GM21528 (cell line): ENCODE measurements at regions not wholly inside any gene's neighbourhood (a gene's known extent, or its start where the extent isn't known, plus 50 kb on each side); places are given as distances from the start of the nearest gene placed in this dataset.

Experiments
- ATAC-seq: cut with Tn5 transposase; IDR thresholded peaks from one replicate; pipeline ENCODE4 v1.9.1; 2021; ENCODE audit warnings: mild to moderate bottlenecking, moderate library complexity; ENCODE audit not compliant: unreplicated experiment, low FRiP score

DNA sequence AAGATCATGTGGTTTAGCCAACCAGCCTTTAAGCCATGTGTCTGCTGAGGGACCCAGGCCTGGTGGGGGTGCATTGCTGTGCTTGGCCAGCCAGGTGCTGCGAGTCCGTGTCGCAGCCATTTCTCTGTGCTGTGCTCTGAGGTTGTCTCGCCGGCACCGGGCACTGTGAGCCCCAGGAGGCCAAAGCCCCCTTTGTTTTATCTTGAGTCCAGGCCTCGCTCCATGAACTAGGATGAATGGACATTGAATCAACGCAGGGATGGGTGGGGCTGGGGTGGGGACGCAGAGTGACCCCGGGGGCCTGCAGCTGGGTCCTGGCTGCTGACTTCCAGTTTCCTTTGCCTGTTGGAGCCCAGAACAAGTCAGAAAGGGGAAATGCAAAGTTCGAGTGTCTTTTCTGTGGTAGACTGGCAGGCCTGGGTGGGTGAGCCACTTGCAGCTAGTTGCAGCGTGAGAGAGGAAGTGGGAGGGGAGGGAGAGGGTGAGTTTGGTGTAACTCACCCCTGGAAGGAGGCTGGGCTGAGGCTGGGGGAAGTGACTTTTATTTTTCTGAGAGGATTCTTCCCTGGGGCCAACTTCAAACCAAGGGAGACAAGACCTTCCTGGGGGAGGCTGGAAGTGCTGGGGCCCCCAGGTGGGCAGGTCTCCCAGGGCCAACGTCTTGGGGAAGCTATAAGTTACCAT is 324.7 kb downstream of the SEC14L1 start:
- peak; percentile 46 for ATAC-seq

DNA sequence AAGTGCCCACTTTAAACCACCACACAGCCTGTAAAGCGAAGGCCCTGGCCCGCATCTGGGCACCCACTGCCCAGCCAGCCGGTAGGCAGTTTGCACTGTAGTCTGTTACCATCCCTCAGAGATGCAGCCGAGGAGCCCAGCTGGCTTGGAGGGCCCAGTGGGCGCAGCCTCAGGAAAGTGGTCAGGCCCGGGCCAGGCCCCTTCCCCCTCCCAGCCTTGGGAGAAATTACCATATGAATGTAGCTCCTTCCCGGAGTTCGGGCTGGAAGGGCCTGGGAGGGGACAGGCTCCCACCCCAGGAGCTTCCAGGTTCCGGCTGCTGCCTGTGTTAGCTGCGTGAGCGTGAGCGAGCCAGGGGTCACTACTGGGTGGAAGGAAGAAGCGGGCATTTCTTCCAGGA is 325.4 kb downstream of the SEC14L1 start:
- ATAC-seq: no peak

DNA sequence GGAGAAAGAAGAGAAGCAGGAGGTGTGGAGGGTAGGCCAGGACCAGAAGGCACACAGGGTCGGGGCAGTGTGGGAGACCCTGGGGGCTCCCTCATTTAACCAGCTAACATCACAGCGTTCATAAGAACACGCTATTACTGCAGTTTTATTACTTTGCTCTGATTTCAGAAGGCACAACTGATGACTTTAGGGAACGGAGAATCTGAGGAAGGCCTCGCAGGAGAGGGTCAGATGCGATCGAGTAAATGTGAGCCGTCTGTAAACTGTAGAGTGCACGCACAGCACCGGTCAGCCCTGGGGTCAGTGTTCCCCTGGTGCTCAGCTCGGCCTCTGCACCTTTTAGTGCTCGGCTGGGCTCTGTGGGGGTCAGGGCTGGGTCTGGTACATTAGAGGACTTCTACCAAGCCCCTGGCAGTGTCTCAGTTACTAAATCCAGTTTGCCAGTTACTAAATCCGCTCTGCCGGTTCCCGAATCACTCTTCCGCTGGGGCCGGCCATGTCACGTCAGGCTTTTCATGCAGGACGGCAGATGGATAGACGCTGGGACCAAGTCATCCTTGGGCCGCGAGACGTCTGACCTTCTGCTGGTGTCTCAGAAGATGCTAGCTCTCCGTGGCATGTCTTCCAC is 325.9 kb downstream of the SEC14L1 start:
- no peak for ATAC-seq

DNA sequence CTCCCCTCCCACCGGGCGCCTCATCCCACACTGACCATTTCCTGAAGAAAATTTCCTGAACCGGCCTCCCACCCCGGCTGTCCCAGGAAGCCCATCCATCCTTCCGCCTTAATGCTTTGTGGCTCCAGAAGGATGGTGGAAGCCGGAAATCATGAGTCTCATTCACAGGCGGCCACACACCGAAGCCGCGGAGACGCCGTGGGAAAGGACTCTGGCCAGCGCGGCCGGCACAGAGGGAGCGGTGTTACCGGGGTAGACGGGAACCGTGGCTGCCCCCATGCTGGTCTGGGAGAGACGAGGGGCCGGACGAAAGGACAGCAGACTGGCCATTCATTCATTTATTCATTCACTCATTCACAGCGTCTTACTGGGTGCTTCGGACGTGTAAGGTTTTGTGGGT is 326.8 kb downstream of the SEC14L1 start:
- no peak for ATAC-seq

DNA sequence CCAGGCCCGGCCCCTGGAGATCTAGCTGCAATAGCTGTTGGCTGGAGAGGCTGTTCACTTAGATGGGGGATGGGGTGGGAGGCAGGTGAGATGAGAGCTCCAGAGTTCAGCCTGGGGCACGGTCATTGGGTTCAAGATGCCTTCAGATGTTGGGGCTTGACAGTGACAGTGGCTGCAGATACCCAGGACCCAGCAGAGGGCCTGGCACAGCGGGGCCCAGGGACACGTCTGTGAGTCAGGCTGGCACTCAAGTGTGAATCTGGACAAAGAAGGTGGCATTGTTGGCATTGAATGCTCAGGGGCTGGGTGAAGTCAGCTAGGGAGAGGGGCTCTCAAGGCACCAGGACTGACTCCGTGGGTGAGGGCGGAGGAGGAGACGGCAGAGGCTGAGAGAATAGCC is 328.1 kb downstream of the SEC14L1 start:
- ATAC-seq: no peak

DNA sequence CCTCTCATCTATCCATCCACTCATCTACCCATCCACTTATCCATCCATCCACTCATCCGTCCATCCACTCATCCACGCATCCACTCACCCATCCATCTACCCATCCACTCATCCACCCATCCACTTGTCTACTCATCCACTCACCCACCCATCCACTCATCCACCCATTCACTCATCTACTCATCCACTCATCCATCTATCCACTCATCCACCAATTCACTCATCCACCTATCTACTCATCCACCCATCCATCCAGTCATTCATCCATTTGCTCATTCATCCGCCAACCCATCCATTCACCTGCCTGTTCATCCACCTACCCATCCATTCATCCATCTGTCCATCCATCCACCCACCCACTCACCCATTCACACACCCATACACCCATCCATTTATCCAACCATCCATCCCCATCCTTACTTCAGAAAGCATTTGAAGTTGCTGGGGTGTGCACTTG is 329.6 kb downstream of the SEC14L1 start:
- no peak for ATAC-seq

DNA sequence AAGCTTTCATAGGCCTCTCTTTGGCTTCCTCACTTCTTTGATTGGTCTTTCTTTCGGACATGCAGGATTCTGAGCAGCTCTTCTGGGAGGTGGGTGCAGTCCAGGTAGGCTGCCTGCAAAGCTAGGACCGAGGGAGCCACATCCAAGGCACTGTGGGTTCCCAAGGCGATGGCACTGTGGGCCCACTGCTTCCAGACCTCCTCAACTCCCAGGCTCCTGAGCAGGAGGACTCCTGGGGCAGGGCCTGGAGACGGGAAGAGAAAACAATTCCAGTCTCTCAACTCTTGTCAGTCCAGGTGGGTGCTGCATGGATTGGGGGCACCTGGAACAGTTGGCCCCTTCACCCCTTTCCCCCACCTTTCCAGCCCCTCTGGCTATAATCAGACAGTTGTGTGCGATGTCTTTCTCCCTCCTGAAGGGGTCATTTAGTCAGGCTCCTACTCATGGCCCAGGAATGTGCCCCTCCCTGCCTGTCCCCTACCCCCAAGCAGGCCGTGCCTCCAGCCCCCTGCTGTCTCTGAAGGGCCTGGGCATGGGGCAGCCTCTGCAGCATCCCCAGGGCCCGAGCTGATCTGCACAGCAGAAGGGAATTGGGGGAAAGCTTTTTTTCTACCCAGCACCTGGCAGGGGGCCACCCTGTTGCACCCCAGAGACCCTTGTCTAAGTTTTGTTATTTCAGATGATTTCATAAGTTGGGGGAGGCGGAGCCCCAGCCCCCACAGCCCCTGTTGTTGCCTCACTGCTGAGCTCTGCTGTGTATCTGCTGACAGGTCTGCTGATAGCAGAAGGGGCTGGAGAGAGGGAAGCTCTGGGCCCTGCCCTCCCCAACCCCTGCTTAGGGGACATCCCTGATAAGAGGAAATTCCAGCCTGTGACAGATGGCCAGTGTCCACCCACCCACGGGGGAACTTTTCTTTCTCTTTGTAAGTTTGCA is 330.3 kb downstream of the SEC14L1 start:
- no peak for ATAC-seq

DNA sequence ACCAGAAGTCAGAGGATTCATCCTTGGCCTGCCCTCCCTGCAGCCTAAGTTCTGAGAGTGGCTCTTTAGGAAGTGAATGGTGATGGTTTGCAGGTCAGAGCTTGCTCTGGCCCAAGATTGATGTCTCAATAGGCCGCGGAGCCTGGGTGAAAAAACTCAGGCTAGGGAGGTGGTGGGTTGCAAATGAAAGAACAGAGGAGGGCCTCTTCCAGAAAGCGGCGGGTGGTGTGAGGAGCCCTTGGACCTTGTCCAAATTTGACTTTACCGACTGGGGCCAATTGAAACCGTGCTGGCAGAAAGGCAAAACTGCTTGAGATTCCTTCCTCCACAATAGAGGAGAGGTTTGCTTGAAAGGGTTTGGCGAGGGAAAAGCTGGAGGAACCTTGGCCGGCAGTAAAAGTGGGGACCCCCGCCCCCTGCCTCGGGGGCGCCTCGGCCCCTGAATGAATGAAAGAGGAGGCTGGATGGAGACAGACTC is 331.3 kb downstream of the SEC14L1 start:
- ATAC-seq: no peak

DNA sequence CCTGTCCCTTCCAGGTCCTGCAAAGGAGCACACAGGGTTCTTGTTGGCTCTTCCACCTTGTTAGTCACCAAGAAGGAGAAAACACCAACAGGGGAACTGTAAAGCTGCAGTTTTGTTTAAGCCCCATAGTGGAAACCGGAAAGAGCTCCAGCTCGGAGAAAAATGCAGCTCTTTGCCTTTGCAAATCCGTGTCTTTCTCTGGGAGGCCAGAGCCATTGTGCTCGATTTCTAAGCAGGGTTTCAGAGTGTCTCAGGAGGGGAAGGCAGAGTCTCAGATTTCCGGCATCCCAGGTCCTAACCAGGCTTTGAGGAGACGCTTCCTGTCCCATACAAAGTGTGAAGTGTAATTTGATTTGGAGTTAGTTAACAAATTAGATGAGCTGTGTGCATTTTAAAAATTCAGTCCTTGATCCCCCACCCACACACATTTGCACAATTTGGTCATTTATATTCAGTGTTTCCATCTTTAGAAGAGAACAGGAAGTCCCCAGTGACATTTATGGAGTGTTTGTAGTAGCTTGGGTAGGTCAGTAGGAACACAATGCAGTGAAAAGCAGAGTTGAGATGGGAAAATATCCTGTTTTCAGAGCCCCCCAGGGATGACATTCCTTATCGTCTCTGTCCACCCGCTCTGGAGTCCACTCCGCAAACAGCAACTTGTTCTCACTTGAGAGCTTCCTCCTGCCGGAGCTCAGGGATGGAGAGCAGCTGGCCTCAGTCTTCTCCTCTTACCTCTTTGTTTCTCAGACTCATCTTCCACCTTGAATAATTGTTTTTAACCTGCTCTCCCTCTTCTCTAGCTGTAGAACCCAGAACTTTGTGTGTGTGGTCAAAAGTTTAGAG is 331.9 kb downstream of the SEC14L1 start:
- no peak for ATAC-seq

DNA sequence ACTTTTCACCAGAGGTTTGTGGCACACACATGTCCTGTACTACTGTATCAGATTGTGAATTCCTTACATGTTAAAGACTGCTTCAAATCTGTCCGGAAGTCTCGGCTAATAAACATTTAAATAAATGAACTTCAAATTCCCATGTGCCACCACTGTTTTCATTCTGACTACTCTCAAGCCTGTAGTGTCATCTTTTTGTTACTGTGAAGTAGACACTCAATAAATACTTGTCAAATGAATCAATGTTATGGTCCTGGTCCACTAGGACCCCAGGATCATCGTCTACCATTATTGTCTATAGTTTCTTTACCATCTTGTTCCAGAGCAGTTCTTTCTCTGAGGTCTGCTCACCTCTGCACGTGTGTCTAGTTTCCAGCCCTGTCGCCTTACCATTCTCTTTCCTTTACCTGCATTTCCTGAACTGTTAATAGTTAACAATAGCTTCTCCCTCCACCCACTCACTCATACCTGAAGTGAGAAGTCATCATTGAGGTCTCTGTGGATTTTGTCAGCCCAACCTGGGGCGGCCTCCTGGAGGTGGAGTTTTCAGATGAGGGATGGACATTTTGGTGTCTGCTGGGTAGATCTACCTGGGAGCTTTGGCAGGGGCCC is 333.0 kb downstream of the SEC14L1 start:
- no peak for ATAC-seq

DNA sequence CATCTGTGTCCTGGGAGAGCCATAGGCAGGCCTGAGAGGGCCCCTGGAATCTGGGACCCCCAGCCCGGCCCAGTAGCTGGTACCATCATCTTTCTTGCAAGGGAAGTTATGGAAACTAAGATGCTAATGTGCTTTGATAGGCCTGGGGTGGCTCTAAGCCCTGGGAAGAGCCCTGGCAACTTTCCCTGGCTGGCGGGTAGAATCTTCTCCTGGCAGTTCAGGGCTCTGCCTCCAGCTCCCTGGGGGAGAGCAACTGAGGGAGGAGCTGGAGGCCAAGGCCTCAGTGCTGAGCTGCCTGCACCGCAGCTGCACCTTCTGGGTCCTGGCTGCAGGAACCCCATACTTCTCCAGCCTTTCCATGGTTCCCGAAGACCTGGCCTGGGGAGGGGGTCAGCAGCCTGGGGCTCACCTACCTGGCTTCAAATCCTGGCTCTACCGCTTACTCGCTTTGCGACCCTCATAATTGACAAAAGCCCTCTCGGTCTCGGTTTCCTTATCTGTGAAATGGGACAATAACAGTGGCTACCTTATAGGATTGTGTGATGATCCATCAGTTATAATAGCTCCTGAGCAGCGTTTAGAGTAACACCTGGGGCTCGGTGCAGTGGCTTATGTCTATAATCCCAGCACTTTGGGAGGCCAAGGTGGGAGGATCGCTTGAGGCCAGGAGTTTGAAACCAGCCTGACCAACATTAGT is 333.7 kb downstream of the SEC14L1 start:
- no peak for ATAC-seq

DNA sequence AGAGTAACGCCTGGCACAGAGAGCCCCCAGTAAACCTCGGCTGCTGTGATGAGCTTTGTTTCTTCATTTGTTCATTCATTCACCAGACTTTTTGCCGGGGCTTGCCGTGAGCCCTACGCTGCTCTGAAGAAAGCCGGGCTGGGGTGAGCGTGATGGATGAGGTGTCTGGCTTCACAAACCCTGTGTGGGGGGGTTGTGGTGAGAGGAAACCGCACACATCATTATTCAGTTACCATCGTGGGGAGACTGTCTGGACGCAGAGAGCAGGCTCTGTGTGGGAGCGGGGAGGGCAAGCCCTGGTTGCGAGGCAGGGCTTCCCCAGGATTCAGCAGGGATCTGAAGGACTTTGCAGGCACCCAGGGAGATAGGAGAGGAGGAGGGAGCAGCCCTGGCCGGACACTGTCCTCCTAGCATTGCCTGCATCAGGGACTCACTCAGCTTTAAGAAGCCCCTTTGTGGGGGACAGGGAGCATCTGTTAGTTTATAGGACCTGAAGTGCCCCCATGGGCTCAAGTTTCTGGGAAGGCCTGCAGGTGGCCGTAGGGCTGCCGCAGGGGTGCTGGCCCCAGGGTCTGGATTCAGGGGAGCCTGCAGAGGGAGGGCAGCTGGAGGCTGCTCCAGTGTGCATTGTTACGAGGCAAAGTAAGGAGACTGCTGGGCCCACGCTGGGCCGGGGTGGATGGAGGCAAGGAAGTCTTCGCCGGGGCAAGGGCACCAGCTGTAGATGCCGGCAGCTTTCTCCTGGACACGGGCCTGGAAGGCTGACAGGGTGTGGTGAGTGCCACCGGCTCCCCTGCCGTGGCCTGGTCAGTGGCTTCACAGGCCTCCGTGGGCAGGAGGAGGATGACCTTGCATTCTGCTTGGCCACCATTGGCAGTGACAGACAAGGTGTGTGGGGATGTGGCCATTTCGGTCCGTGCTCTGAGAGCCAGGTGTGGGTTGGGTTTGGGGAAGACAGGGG is 334.5 kb downstream of the SEC14L1 start:
- no peak for ATAC-seq

DNA sequence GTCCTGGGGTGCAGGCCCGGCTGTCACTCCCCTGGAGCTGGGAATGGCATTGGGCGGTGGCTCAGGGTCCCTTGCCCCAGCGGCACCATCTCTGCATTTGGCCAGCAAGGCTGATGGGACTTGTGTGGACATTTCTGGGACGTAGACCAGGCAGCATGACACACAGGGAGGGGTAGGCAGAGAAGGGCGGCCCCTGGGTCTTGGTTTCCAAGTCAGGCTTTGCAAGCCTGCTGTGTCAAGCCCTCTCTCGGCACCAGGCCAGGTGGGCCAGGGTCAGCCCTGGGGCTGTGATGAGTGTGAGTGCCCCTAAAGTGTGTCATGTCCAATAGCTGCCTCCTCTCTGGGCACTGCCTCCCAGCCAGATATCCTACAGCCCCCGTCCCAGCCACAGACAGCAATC is 335.2 kb downstream of the SEC14L1 start:
- ATAC-seq: no peak

DNA sequence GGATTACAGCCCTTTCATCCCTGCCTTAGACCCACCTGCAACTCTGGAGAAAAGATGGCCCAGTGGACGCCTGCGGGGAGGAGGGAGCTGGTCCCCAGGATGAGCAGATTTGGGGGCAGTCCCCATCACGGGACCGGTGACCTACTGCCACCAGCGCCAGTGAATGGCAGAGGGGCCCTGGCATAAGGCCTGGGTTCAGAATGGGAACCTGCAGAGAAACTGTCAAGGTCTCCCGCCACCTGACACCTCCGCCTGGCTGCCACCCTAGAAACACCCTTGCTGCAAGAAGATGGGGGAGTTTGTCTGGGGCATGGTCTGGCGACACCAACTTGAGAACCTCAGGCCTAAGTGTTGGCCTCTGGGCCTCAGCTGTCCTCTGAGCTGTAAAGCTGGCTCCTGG is 335.7 kb downstream of the SEC14L1 start:
- ATAC-seq: no peak

DNA sequence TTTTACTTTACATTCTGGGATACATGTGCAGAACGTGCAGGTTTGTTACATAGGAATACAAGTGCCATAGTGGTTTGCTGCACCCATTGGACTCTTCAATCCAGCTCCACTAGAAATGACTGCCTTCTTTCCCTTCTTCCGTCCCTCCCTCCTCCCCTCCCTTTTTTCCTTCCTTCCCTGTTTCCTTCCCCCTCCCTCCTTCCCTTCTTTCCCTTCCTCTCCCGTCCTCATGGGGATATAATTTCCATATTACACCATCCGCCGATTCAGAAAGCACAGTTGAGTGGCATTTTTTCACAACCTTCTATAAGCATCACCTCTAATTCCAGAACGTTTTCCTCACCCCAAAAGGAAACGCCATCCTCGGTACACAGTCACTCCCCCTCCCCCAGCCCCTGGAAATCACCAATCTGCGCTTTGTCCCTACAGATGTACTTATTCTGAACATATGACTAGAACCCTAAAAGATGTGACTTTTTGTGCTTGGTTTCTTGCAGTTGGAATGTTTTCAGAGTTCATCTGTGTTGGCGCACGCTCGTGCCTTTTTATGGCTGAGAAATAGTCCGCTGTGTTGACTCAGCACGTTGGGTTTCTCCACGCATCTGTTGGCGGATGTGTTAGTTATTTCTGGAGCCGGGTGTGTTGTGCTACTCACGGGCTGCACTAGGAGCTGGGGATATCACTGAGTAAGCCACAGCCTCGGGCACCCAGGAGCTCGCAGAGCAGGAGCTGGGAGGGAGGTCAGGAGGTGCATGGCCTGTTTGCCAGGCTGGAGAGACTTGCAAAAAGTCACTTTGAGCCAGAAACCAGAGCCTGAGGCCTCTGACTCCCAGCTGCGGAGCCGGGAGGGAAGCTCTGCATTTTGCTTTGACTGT is 336.4 kb downstream of the SEC14L1 start:
- no peak for ATAC-seq

DNA sequence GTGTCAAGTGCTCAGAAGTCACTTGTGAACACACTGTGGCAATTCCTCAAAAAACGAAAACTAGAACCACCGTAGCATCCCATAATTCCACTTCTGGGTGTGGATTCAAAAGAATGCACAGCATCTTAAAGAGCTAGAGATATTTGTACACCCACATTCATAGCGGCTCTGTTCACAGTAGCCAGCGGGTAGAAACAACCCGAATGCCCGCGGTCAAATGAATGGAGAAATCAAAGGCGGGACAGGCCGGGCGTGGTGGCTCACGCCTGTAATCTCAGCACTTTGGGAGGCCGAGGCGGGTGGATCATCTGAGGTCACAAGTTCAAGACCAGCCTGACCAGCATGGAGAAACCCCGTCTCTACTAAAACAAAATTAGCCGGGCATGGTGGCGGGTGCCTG is 337.5 kb downstream of the SEC14L1 start:
- ATAC-seq: no peak

DNA sequence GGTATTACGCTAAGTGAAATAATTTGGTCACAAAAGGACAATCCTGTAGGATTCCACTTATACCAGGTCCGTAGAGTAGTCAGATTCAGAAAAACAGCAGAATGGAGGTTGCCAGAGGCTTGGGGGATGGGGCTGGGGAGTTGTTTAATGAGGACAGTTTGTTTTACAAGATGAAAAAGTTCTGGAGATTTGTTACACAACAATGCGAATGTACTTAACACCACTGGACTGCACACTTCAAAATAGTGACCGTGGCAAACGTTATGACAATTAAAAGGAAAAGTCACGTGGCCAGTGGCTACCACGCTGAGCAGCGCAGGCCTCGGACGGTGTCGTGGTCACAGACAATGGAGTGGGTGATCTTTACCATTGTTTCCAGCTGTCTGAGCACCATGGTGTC is 338.1 kb downstream of the SEC14L1 start:
- no peak for ATAC-seq
